GM12878 (cell line): ENCODE measurements at regions not wholly inside any gene's neighbourhood (a gene's known extent, or its start where the extent isn't known, plus 50 kb on each side); places are given as distances from the start of the nearest gene placed in this dataset.

Experiments
- ATAC-seq: fragments of 200-7000 bp; cut with Tn5 transposase; 3 replicates; pipeline ENCODE4 v1.9.1; 2020; ENCODE audit warnings: mild to moderate bottlenecking, moderate library complexity
- BruUV-seq: library from RNA; stranded (reverse); fragments of 400-500 nt; replicated peaks from 2 replicates; lab custom pipeline; 2021; lab: Mats Ljungman, UMichigan
- CTCF ChIA-PET: fragments of 300-600 bp; sonication (Branson Sonifier 250); formaldehyde crosslinking; extraction: SDS; loops from one replicate; lab custom pipeline; 2021; ENCODE audit warnings: inconsistent platforms; lab: Yijun Ruan, JAX
- POLR2A ChIA-PET: fragments of 350-600 bp; formaldehyde crosslinking; extraction: SDS; loops from one replicate; lab custom pipeline; 2021; ENCODE audit warnings: inconsistent platforms; lab: Charles Lee
- RAD21 ChIA-PET: fragments of 300-600 bp; sonication (Branson Sonifier 250); formaldehyde crosslinking; loops from one replicate; lab custom pipeline; 2023; ENCODE audit warnings: antibody characterized with exemption; ENCODE audit not compliant: unreplicated experiment; lab: Charles Lee
- SMC1A ChIA-PET: fragments of 300-600 bp; sonication (Branson Sonifier 250); formaldehyde crosslinking; loops from one replicate; lab custom pipeline; 2023; ENCODE audit not compliant: unreplicated experiment, uncharacterized antibody; lab: Charles Lee
- DNase-seq: peaks from one replicate; pipeline ENCODE4 v3.0.0-alpha.2; 2011; ENCODE audit warnings: low read depth, low spot score
- FAIRE-seq: peaks from 3 replicates; lab custom pipeline; 2011; peaks lifted over from hg19 to GRCh38; lab: Jason Lieb, UNC
- H2AFZ ChIP-seq: 2 replicates; pipeline ENCODE4 v1.6.0; 2011; ENCODE audit warnings: low read depth, low read length, control low read depth; ENCODE audit not compliant: control insufficient read depth
- H3K27ac ChIP-seq: 2 replicates; pipeline ENCODE4 v1.5.1; 2011; ENCODE audit warnings: control low read depth; ENCODE audit not compliant: control insufficient read depth, insufficient read depth
- H3K27me3 ChIP-seq, 2 experiments: replicated peaks in 1 of 2; 2 replicates each; pipeline versions ENCODE4 v1.6.0 to v1.6.1; 2011; ENCODE audit warnings: low read length in 1 of 2; ENCODE audit not compliant: control insufficient read depth in 2 of 2, insufficient read depth in 2 of 2
- H3K36me3 ChIP-seq, 2 experiments: 2 replicates each; pipeline ENCODE4 v1.5.1; 2011; ENCODE audit warnings: low read length in 1 of 2; ENCODE audit not compliant: control insufficient read depth in 2 of 2, insufficient read depth in 2 of 2
- H3K4me1 ChIP-seq: 2 replicates; pipeline ENCODE4 v1.6.1; 2011; ENCODE audit warnings: mild to moderate bottlenecking, low read length, moderate library complexity, mixed read lengths; ENCODE audit not compliant: control insufficient read depth, insufficient read depth
- H3K4me2 ChIP-seq: 2 replicates; pipeline ENCODE4 v1.6.0; 2011; ENCODE audit warnings: control low read depth; ENCODE audit not compliant: control insufficient read depth, insufficient read depth
- H3K4me3 ChIP-seq: fragments of 200-600 bp; sonication (generic); 2 replicates; pipeline ENCODE4 v1.5.1; 2016
- H3K79me2 ChIP-seq: 2 replicates; pipeline ENCODE4 v1.6.0; 2011; ENCODE audit warnings: low read length; ENCODE audit not compliant: control insufficient read depth, insufficient read depth
- H3K9ac ChIP-seq: 2 replicates; pipeline ENCODE4 v1.8.0; 2011; ENCODE audit warnings: low read length, control low read depth, mixed read lengths; ENCODE audit not compliant: control insufficient read depth, insufficient read depth
- H3K9me3 ChIP-seq: replicated peaks from 3 replicates; pipeline ENCODE4 v1.5.1; 2011; ENCODE audit warnings: mild to moderate bottlenecking, low read length; ENCODE audit not compliant: control insufficient read depth, insufficient read depth
- H4K20me1 ChIP-seq: 2 replicates; pipeline ENCODE4 v1.6.0; 2011; ENCODE audit not compliant: control insufficient read depth, insufficient read depth
- BCL3 ChIP-seq: IDR thresholded peaks from 2 replicates; pipeline ENCODE4 v1.6.1; 2011; ENCODE audit warnings: borderline replicate concordance, low read depth, mild to moderate bottlenecking, moderate library complexity, low read length; ENCODE audit not compliant: insufficient read depth, poor library complexity, severe bottlenecking
- KAT2A ChIP-seq: conservative IDR thresholded peaks from 2 replicates; pipeline ENCODE4 v1.6.1; 2011; ENCODE audit warnings: low read depth, low read length; ENCODE audit not compliant: control insufficient read depth
- RUNX3 ChIP-seq: IDR thresholded peaks from 2 replicates; pipeline ENCODE4 v1.6.1; 2012; ENCODE audit warnings: low read length, inconsistent platforms
- SP1 ChIP-seq: IDR thresholded peaks from one replicate; pipeline ENCODE4 v1.6.1; 2011; ENCODE audit warnings: low read depth, low read length
- TBL1XR1 ChIP-seq: IDR thresholded peaks from 2 replicates; pipeline ENCODE4 v1.6.1; 2012; ENCODE audit warnings: low read depth, low read length, improper control_type of control experiment
- WGBS: methylation state at CpG from one replicate; pipeline ENCODE4 v1.1.6; 2016; ENCODE audit warnings: low lambda C conversion rate; ENCODE audit not compliant: insufficient replicate concordance, insufficient coverage; ENCODE audit errors: missing lambda C conversion rate; 5-methylcytosine and 5-hydroxymethylcytosine counted together
- in situ Hi-C: fragments of 300-500 bp; cut with MboI; formaldehyde crosslinking; loops from 9 replicates; pipeline ENCODE4 v1.14.3; 2018; ENCODE audit warnings: mixed read lengths
- intact Hi-C: fragments of 100-400 bp; cut with micrococcal nuclease; formaldehyde crosslinking; loops from one replicate; pipeline ENCODE4 v1.14.2; 2022; ENCODE audit not compliant: unreplicated experiment

GRCh38 chr2:196383799-196384198 lies 212.4 kb upstream of the STK17B start:
- Histone ChIP-seq H2AFZ (no peak overlapping the region; the same call in 1 of the 2 replicates), H3K4me3 (no peak overlapping the region), H3K4me1 (peaks cover 35% of the 10 kb centered on the region), H3K4me2 (no peak overlapping the region), H3K27me3 (no peaks in the 10 kb centered on the region), H3K9me3 (no peaks in the 10 kb centered on the region; the same call in 1 of the 3 replicates), H3K36me3 (no peaks in the 10 kb centered on the region), H3K79me2 (peaks cover 85% of the 10 kb centered on the region), H3K9ac (no peak overlapping the region), H4K20me1 (no peaks in the 10 kb centered on the region), H3K27ac (peak overlapping the region; percentile 63)
- SMC1A ChIA-PET, result interaction anchor here (0.9 to 9.4 kb wide), 12 partner anchors 12 to 307 kb away, joined by 3 to 157 read pairs (median 4); no protein-coding TSS in a partner anchor
- RAD21 ChIA-PET, result interaction anchor here (0.5 to 1.8 kb wide), 9 partner anchors 12 to 374 kb away, joined by 3 to 9 read pairs (median 3); no protein-coding TSS in a partner anchor
- 85% methylated on average over 2 of the region's 2 CpGs for WGBS
- FAIRE-seq (no peak), ATAC-seq (peak; percentile 30), DNase-seq (no peak)
- intact Hi-C loops, result no loop called here
- POLR2A ChIA-PET, result interaction anchor here (1.0 to 3.6 kb wide), 5 partner anchors 19 to 30 kb away, joined by 3 to 26 read pairs (median 6); no protein-coding TSS in a partner anchor
- BruUV-seq, result no TSS peak
- CTCF ChIA-PET, result interaction anchor here (0.7 to 5.3 kb wide), 7 partner anchors 11 to 72 kb away, joined by 3 to 39 read pairs (median 4); no protein-coding TSS in a partner anchor
- in situ Hi-C loops, result no loop called here
- TF ChIP-seq TBL1XR1 (no peak), KAT2A (no peak), BCL3 (peak; percentile 29), SP1 (no peak), RUNX3 (peak; percentile 35; the same call in 1 of the 2 replicates)
